NCI-H2107 treated with DMSO at 0.1 percent for 48 hours (cell line): ENCODE measurements at regions not wholly inside any gene's neighbourhood (a gene's known extent, or its start where the extent isn't known, plus 50 kb on each side); places are given as distances from the start of the nearest gene placed in this dataset.

ENCODE experiments used
- DNase-seq: peaks from one replicate; lab custom pipeline; 2025; ENCODE audit not compliant: unreplicated experiment; lab: John Stamatoyannopoulos, UW

DNA sequence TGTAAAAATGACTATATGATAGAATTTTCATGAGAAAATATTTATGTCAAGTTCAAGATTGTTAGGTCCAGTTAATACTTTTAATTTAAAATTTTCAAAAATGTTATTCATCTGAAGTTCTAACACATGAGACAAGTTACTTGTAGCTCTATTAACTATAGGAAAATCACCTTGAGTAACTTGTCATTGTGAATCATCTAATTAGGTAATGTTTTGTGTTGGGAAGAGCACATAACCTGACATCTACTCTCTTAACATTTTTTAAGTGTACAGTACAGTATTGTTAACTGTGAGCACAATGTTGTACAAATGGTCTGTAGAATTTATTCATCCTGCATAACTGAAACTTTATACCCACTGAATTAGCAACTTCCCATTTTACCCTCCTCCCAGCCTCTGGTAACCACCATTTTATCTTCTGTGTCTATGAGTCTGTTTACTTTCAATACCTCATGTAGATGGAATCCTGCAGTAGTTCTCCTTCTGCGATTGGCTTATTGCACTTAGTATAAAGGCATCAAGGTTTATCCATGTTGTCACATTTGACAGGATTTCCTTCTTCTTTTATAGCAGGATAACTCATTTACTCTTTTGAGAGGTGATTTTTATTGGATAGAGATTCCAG lies 54.6 kb downstream of the ARL4A start:
- DNase-seq: no peak

DNA sequence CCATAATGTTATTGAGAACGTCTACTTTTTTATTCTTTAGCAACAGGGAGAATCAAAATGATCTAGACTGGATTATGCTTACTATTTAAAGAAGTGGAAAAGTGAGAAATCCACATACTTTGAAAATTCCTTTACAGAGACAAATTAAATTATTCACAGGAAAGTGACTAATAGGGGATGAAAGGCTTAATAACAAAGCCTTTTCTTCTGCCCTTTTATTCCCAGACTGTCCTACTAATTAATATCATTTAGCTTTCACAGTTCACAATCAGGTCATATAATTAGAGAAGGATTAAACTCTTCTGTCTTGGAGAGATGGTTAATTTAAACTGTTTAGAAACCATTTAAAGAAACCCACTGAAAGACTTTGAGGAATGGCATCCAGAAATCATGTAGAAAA lies 58.8 kb downstream of the ARL4A start:
- no peak for DNase-seq

DNA sequence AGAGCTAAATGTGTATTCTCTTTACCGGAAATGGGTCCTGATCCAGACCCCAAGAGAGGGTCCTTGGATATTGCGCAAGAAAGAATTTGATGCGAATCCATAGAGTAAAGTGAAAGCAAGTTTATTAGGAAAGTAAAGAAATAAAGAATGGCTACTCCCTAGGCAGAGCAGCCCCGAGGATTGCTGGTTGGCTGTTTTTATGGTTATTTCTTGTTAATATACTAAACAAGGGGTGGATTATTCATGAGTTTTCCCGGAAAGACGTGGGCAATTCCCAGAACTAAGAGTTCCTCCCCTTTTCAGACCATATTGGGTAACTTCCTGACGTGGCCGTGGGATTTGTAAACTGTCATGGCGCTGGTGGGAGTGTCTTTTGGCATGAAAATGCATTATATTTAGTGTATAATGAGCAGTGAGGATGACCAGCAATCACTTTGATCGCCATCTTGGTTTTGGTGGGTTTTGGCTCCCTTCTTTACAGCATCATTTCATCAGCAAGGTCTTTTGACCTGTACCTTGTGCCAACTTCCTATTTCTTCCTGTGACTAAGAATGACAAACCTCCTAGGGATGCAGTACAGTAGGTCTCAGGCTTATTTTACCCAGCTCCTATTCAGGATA lies 60.4 kb downstream of the ARL4A start:
- no peak for DNase-seq

DNA sequence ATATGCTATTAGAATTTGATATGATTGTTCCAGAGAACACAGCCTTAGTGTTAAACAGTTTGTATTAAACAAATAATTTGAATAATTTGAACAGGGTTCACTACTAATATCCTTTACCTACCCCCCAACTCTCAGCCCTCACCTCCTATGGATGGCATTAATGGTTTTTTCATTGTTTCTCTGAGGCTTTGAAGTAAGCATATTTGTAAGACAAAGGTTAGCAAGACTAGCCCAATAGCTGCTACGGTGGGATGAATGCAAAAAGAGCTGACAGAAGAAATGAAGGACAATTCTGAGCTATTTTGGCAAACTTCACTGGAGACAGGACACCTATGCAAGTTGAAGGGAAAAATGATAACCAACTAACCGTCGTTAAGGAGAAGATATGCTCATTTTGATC lies 61.6 kb downstream of the ARL4A start:
- no peak for DNase-seq

GRCh38 chr7:12749746-12750145 lies 62.3 kb downstream of the ARL4A start:
- no peak for DNase-seq

- DNase-seq: no peak
Measured at GRCh38 chr7:12751764-12752163, 64.3 kb downstream of the ARL4A start.

DNA sequence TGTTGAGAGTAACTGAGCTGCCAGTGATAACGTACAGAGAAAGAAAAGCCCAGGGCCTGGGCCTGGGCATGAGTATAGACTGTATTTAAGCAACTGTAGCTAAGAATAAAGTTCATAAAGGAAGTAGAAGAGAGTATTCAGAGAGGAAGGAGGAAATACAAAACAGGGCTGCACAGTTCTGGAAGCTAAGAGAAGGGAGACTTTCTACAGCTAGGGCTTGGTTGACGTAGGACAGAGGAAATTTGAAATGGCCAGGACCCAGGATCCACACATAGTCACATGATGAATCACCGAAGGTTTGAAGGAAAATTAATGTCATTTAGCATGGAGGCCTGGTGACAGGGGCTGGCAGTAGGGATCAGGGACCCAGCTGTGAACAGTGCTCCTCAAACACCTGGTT lies 66.7 kb downstream of the ARL4A start:
- no peak for DNase-seq

DNA sequence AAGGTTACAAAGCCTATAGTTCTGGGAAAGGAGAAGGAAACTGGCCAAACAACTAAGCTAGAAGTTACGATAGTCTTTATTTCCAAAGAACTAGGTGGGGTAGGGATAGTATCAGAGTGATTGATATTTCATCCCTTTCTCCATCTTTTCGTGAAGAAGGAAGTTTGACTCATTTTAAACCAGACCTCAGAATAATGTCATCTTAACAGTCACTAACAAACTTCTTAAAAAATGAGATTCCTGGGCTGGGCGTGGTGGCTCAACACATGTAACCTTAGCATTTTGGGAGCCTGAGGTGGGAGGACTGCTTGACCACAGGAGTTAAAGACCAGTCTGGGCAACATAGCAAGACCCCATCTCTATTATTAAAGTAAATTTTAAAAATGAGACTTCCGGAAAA lies 69.4 kb downstream of the ARL4A start:
- DNase-seq: no peak

GRCh38 chr7:12757443-12757842 lies 70.0 kb downstream of the ARL4A start:
- no peak for DNase-seq

DNA sequence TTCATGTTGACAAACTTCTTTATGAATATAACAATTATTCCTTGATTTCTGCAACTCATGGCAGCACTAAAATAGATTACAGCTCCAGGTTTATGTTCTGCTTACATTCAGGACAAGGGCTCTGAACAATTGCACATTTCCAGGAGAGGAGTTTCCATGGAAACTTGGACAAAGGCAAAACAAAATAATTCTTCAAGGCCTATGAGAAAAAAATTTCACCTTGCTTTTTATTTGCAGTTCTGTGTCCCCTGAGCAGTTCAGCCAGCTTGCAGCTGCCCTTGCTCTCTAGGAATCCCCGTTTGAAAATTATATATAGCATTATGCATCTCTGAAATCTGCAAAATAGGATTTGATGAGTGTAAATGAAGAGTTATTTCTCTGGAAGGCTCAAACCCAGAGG lies 71.7 kb downstream of the ARL4A start:
- no peak for DNase-seq

GRCh38 chr7:12761111-12761510 lies 73.7 kb downstream of the ARL4A start:
- no peak for DNase-seq

- DNase-seq: no peak
Measured at GRCh38 chr7:12761691-12762090, 74.3 kb downstream of the ARL4A start.

DNA sequence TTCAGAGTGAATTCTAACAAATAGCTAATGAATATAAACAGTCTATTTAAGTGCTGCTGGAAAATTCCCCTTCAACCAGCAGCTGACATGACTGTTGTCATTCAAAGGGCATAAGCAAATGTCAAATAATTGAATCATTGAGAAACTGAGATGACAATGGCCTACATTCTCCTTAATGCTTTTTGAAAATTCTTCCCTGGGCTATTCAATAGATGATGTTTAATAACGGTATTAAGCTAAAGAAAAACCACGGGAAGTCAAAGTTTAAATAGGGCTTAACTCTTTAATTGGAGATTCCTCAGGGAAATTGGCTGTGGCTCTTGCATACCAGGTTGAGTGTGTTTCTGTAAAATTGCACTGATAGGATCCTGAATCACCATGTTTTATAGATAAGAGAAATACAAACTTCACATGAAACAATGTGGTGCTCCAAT lies 77.0 kb downstream of the ARL4A start:
- DNase-seq: no peak

DNA sequence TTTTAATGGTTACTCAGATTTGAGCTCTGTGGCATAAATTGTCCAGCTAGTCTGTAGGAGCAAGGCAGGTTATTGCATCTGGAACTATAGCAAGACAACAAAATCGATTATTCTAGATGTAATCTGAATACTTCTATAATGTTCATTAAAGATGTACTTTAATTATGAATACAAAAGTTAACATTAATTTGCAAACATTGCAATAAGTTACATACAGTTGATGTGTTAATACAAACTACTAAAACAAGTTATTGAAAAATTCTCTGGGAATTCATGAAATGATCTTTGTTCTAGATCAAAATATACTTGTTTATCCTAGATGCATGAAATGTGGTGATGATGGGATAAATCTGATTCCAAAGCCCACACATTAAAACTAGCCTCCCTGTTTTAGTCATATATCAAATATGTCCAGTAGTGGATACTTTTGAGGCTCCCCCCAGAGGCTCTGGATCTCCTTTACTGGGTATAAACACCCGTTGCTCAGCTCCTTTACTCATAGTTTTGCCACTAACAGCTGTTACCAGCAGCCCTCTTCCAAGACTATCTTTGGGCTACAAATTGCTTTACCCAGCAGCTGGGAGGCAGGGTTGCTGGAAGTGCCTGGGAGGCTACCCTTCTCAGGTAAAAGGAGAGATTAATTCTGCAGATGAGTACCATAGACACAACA lies 78.1 kb downstream of the ARL4A start:
- no peak for DNase-seq

DNA sequence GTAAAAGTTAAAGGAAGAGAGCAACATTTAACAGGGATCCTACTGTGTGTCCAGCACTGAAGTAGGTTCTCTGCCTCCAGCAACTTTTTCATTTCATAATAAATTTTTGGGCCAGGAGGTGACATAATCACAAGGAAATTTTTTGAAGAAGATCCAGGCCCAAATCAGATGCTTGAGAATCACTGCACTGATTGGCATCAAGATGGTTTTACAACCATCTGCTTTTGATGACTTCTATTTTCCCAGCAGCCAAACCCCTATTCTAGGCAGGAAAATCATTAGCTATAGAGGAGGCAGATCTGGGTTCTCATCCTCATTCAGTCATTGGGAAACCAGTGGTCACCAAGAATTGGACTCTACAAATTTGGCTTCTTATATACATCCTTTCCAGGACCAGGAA lies 79.0 kb downstream of the ARL4A start:
- DNase-seq: no peak

DNA sequence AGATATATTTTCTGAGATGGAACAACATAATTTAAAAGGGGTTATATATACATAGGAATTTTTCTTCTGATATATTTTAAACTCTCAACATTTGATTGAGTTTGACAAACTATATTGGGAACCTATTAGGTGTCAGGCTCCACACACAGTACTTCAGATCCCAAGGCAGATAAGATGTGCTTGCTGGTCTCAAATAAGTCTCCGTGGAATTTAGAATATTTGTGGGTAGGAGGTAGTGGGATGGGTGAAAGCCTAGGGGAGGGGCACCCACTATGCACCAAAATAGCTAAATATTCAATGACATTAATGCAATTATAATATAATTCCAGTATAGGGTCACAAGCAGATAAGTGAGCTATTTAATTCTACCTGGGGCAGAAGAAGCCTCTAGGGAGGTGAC lies 81.5 kb downstream of the ARL4A start:
- DNase-seq: no peak

GRCh38 chr7:12769444-12769843 lies 82.0 kb downstream of the ARL4A start:
- DNase-seq: no peak

DNA sequence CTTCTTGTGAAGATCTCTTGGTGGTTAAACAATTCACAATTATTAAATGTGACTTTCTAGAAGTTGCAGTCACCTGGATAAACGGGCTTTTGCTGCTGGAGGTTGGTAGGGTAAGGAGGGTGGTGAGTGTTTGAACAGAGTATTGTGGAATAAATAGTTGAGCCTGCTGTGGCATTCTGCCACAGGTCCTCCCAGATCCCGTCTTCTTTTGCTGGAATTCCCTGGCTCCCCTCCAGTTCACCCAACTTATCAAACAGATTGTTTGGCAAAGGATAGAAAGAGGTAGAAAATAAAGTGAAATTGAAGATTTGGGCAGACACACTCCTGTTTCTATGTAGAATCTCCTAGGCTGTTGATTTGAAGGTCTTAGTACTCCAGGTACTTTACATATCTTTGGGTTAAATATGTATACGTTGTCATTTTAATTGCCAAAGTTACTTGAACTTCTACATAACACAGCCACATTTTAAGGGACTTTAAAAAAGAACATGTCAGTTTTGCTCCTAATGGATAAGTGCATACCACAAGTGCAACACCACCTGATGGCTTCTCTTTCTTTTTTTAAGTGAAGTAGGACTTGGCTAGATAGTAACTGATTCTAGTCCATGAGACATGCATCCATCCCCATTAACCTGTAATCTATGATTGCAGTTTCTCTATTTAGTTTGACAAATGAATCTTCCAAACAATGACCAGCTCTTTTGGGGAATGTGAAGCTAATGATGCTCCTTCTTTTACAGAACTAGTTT lies 83.0 kb downstream of the ARL4A start:
- peak; percentile 34 for DNase-seq

GRCh38 chr7:12771378-12771877 lies 84.0 kb downstream of the ARL4A start:
- DNase-seq: peak; percentile 88

GRCh38 chr7:12772768-12773167 lies 85.3 kb downstream of the ARL4A start:
- no peak for DNase-seq

- DNase-seq: no peak
Measured at GRCh38 chr7:12777257-12777656, 89.8 kb downstream of the ARL4A start.

DNA sequence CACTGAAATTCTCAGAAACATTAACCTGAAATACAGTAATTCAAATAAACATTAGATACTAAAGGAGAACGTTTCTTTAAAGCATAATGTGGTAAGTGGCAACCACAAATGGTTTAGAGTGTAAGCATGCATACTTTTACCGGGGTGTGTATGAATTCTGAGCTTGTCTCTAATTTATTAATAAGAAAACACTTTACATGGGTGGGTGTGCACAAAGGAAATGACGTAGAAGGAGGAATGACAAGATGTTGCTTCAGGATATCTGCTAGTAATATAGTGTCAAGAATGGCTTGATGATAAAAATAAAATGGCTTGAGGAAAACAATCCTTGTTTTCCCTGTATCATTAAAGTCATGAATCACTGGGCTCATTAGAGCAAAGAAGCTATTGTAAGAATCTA lies 92.5 kb downstream of the ARL4A start:
- DNase-seq: no peak
